SH-SY5Y (cell line): ENCODE measurements at regions not wholly inside any gene's neighbourhood (a gene's known extent, or its start where the extent isn't known, plus 50 kb on each side); places are given as distances from the start of the nearest gene placed in this dataset.

Experiments
- GATA2 ChIP-seq: IDR thresholded peaks from 2 replicates; pipeline ENCODE4 v1.6.1; 2011; ENCODE audit warnings: mild to moderate bottlenecking, low read depth, low read length
- GATA3 ChIP-seq: IDR thresholded peaks from 2 replicates; pipeline ENCODE4 v1.6.1; 2011; ENCODE audit warnings: low read depth, mild to moderate bottlenecking, low read length, moderate library complexity

DNA sequence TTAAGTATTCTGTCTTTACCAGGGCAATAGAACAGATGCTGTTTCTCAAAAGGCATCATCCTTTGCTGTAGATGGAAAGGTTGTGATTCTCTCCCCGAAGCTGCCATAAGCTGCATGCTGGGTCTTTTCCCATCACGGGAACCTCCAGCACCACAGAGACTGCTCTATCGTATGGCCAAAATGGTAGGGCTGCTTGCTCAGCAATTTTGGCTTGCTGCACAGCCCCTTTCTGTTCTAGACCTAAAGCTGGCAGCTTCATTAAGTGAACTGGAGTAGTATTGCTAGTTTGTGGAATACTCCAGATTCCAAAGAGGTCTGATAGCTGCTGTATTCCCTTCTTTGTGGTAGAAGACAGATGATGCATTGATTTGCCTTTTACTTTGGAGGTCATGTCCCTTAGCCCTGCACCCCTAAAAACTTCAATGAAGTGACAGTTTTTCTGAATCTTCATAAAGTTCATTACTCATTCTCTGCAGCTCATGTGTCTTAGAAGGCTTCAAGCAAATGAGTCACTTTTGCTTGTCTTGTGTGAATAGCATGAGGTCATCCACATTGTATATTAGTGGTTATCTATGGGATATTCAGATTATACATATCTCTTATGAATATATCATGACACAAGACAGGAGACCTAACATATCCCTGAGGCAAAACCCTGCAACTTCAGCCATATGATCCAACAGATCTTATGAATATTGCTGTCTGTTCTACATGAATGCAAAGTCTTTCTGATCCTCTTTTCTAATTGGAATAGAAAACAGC, 245.3 kb downstream of the FAM76B start:
- TF ChIP-seq GATA3 (no peak), GATA2 (no peak)

DNA sequence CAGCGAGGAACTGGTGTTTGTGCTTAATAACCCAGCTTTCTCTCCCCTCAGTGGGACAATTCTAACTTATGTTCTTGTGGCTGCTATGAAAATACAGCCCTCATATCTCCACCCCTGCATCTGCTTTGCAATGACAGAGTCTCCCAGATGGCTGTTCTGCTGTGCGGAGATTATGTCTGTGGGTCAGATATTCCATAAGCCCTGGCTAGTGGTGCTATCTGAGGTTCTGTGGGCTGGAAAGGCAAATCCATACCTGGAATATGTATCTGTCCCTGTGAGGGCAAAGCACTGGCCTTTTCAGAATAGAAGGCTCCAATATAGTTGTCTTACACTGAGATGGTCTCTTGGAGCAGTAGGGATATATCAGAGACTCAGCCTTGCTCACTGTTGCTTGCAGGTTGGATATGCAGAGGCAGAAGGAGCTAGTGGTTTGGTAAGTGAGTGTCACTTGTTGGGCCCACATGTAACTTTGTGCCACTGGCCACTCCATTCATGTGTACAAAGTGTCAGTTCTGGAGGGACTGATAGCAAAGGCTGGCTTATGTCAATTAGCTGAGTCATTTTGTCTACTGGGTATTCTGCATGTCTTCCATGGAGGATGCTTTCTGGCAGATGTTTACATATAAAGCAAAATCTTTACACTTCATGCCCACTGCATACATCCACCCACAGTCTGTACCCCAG, 246.6 kb downstream of the FAM76B start:
- TF ChIP-seq GATA3, result no peak
- TF ChIP-seq GATA2, result no peak

- TF ChIP-seq GATA3, result no peak
- TF ChIP-seq GATA2, result no peak
These were observed 247.9 kb downstream of the FAM76B start for GRCh38 chr11:95541715-95542114.

GRCh38 chr11:95536047-95536690, 253.4 kb downstream of the FAM76B start:
- TF ChIP-seq GATA2 (no peak), GATA3 (no peak)

DNA sequence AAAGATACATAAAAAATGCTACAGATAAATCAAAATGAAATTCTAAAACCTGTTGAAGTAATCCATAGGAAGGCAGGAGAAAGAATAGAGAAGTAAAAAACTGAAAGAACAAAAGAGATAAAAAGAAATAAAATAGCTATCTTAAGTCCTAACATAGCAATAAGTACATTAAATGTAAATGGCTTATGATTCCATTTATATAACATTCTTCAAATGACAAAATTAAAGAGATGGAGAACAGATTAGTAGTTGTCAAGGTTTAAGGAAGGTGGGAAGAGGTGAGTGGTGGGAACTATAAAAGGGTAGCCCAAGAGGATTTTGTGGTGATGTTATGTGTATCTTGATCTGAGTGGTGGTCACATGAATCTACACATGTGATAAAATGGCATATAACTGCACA, 254.8 kb downstream of the FAM76B start:
- no peak for TF ChIP-seq GATA3
- TF ChIP-seq GATA2, result no peak

GRCh38 chr11:95534226-95534625, 255.4 kb downstream of the FAM76B start:
- no peak for TF ChIP-seq GATA3
- no peak for TF ChIP-seq GATA2

DNA sequence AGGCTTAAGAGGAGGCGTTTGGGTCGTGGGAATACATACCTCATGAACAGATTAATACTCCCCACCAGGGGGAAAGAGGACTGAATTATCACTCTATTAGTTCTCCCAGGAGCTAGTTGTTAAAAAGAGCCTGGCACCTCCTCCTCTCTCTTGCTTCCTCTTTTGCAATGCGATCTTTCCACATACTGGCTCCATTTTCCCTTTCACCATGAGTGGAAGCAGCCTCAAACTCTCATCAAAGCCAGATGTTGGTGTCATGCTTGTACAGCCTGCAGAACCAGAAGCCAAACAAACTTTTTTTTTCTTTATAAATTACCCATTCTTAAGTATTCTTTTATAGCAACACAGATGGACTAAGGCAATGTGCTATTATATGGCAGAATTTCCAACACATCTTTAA, 258.5 kb downstream of the FAM76B start:
- no peak for TF ChIP-seq GATA3
- no peak for TF ChIP-seq GATA2

DNA sequence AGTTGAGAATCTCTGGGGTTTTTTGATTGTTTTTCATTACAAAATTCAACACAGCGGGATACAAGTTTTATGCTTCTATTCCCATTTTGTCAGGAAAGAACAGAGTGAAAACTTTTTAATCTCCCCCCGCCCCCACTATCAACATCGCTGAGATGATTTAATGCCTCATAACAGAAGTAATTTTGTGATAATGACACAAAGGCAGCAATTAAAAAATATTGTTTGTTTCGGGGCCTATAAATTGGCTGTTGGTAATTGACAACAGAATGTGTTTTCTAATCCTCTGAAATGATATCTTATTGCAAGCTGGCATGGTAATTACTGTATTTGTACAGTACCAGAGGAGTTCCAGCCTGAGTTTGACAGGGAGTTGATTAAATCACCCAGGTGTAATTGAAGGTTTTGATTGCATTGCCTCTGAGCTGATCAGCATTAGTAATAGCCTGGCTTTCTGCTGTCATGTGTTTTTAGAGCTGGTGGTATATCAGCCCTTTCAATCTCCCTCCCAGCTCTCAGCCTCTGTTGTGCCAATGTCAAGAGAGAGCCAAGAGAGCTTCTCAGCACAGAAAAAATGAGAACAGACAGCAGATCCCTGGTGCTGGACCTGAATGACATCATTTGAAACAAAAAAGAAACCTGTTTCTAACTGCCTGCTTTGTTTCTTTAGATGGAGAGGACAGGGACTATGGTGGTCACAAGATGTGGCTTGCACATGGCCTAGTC, 265.1 kb downstream of the FAM76B start:
- TF ChIP-seq GATA3 (peak; percentile 97), GATA2 (peak; percentile 99)

DNA sequence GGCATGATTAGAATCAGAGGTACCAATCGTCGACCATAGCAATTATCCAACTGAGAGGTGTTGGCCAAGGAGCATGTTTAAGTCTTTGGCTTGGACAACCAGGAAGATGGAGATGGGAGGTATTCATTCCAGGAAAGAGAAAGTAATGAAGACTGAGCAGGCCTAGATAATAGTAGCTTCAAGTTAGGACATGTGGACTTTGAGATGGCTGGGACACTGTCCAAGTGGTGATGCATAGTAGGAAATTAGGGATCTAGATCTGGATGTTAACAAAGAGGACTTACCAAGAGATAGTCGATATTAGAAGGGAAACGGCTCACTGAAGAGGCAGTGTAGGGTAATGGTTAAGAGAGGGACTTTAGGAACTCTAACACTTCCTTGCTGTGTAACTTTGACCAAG, 266.7 kb downstream of the FAM76B start:
- TF ChIP-seq GATA2 (no peak), GATA3 (no peak)

GRCh38 chr11:95521862-95522261, 267.7 kb downstream of the FAM76B start:
- no peak for TF ChIP-seq GATA3
- TF ChIP-seq GATA2, result no peak

GRCh38 chr11:95521133-95521542, 268.4 kb downstream of the FAM76B start:
- TF ChIP-seq GATA3 (no peak), GATA2 (no peak)

- TF ChIP-seq GATA3 (no peak), GATA2 (no peak)
These were observed 269.0 kb downstream of the FAM76B start for GRCh38 chr11:95520369-95521132.

GRCh38 chr11:95519912-95520311, 269.7 kb downstream of the FAM76B start:
- no peak for TF ChIP-seq GATA2
- TF ChIP-seq GATA3, result no peak

GRCh38 chr11:95517453-95517852, 272.1 kb downstream of the FAM76B start:
- TF ChIP-seq GATA2 (no peak), GATA3 (no peak)

- no peak for TF ChIP-seq GATA2
These were observed 272.8 kb downstream of the FAM76B start for GRCh38 chr11:95516786-95517185.

- TF ChIP-seq GATA2, result no peak
- TF ChIP-seq GATA3, result no peak
These were observed 273.4 kb downstream of the FAM76B start for GRCh38 chr11:95516175-95516574.
